ENCODE measurements at regions not wholly inside any gene's neighbourhood (a gene's known extent, or its start where the extent isn't known, plus 50 kb on each side); places are given as distances from the start of the nearest gene placed in this dataset.

DNA sequence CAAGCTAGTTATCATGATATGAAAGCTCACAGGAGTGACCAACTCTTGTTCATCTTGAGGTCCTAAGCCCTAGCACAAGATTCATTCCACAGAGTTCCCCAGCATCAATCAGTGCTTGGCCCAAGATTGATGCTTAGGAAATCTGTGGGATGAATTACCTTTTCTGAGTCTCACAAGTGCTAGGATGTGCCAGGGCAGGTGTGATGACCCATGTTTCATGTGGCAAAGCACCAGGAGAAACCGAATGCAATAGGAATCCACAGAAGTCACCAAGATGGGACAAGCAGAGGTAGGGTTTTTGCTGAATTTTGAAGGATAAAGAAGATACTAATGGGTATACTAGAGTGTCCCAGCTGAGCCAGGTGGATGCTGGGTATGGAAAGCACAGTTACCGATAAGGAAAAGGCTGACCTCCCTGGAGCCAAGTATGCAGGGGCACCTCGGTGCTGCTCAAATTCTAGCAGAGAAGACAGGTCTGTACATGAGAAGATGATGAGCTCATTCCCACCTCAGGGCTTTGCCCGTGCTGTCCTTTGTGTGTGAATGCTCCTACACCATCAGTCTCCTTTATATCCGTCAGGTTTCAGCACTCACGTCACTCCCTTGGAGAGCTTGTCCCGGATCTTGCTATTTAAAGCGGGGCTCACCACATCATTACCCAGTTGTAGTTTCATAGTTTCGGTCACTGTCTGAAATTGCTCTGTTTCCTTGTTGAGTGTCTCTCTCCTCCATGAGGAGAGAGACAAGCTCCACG is 168.9 kb upstream of the TSC22D1 start:
- no peak overlapping the region for H3K27ac ChIP-seq (ENCODE audit: low read length)
- H3K9me3 ChIP-seq (replicated peaks; ENCODE audit: insufficient read depth, low read length), result no peaks in the 10 kb centered on the region
- no peaks in the 10 kb centered on the region for H3F3A ChIP-seq (ENCODE audit: insufficient read depth, low read length)
- H3K4me3 ChIP-seq (ENCODE audit: low read length), result no peak overlapping the region
- no peak for DNase-seq
- H3K4me1 ChIP-seq (ENCODE audit: low read length), result no peaks in the 10 kb centered on the region
- no peaks in the 10 kb centered on the region for H3K36me3 ChIP-seq (replicated peaks; ENCODE audit: insufficient read depth, low read length)
- H3K4me2 ChIP-seq (ENCODE audit: low read depth, low read length), result no peak overlapping the region
- no peak for TF ChIP-seq CTCF (IDR thresholded peaks at IDR 0.05; ENCODE audit: low read length)
- no peaks in the 10 kb centered on the region for H3K27me3 ChIP-seq (replicated peaks; ENCODE audit: insufficient read depth, low read length)
- H2AFZ ChIP-seq (ENCODE audit: low read length), result no peak overlapping the region
- H3K9ac ChIP-seq (ENCODE audit: low read length), result no peak overlapping the region
- H3K79me2 ChIP-seq (ENCODE audit: low read length), result no peaks in the 10 kb centered on the region
- H3K9me2 ChIP-seq (replicated peaks; ENCODE audit: insufficient read depth, low read length), result no peaks in the 10 kb centered on the region
- no peaks in the 10 kb centered on the region for H4K20me1 ChIP-seq (ENCODE audit: insufficient read depth, low read length)

GRCh38 chr13:44739539-44739938 is 163.4 kb upstream of the TSC22D1 start:
- Histone ChIP-seq H3K4me3 (ENCODE audit: low read length) (no peak overlapping the region), H3K79me2 (ENCODE audit: low read length) (no peaks in the 10 kb centered on the region), H3K9ac (ENCODE audit: low read length) (no peak overlapping the region), H3F3A (ENCODE audit: insufficient read depth, low read length) (no peaks in the 10 kb centered on the region), H3K4me1 (ENCODE audit: low read length) (no peaks in the 10 kb centered on the region), H3K9me3 (replicated peaks; ENCODE audit: insufficient read depth, low read length) (no peaks in the 10 kb centered on the region), H3K27ac (ENCODE audit: low read length) (no peak overlapping the region), H3K36me3 (replicated peaks; ENCODE audit: insufficient read depth, low read length) (no peaks in the 10 kb centered on the region), H3K27me3 (replicated peaks; ENCODE audit: insufficient read depth, low read length) (no peaks in the 10 kb centered on the region), H2AFZ (ENCODE audit: low read length) (no peak overlapping the region), H3K9me2 (replicated peaks; ENCODE audit: insufficient read depth, low read length) (no peaks in the 10 kb centered on the region), H3K4me2 (ENCODE audit: low read depth, low read length) (no peak overlapping the region), H4K20me1 (ENCODE audit: insufficient read depth, low read length) (no peaks in the 10 kb centered on the region)
- DNase-seq, result no peak
- TF ChIP-seq CTCF (IDR thresholded peaks at IDR 0.05; ENCODE audit: low read length) (no peak), EZH2 (optimal IDR thresholded peaks at IDR 0.05; ENCODE audit: low read depth, low read length) (no peak), EZH2phosphoT487 (IDR thresholded peaks at IDR 0.05; ENCODE audit: low read length) (no peak)

- no peaks in the 10 kb centered on the region for H3F3A ChIP-seq (ENCODE audit: insufficient read depth, low read length)
- DNase-seq, result no peak
- no peak overlapping the region for H3K4me3 ChIP-seq (ENCODE audit: low read length)
- no peaks in the 10 kb centered on the region for H3K27me3 ChIP-seq (replicated peaks; ENCODE audit: insufficient read depth, low read length)
- H3K9ac ChIP-seq (ENCODE audit: low read length), result no peak overlapping the region
- H3K36me3 ChIP-seq (replicated peaks; ENCODE audit: insufficient read depth, low read length), result no peaks in the 10 kb centered on the region
- H3K4me1 ChIP-seq (ENCODE audit: low read length), result no peaks in the 10 kb centered on the region
- no peaks in the 10 kb centered on the region for H3K79me2 ChIP-seq (ENCODE audit: low read length)
- no peaks in the 10 kb centered on the region for H4K20me1 ChIP-seq (ENCODE audit: insufficient read depth, low read length)
- H3K4me2 ChIP-seq (ENCODE audit: low read depth, low read length), result no peak overlapping the region
- no peak overlapping the region for H2AFZ ChIP-seq (ENCODE audit: low read length)
- H3K9me2 ChIP-seq (replicated peaks; ENCODE audit: insufficient read depth, low read length), result no peaks in the 10 kb centered on the region
- no peaks in the 10 kb centered on the region for H3K9me3 ChIP-seq (replicated peaks; ENCODE audit: insufficient read depth, low read length)
- H3K27ac ChIP-seq (ENCODE audit: low read length), result no peak overlapping the region
- TF ChIP-seq CTCF (IDR thresholded peaks at IDR 0.05; ENCODE audit: low read length) (no peak), EZH2phosphoT487 (IDR thresholded peaks at IDR 0.05; ENCODE audit: low read length) (no peak), EZH2 (optimal IDR thresholded peaks at IDR 0.05; ENCODE audit: low read depth, low read length) (no peak)
Observed at GRCh38 chr13:44739120-44739519, 163.0 kb upstream of the TSC22D1 start.
